ENCODE measurements at regions not wholly inside any gene's neighbourhood (a gene's known extent, or its start where the extent isn't known, plus 50 kb on each side); places are given as distances from the start of the nearest gene placed in this dataset.

DNA sequence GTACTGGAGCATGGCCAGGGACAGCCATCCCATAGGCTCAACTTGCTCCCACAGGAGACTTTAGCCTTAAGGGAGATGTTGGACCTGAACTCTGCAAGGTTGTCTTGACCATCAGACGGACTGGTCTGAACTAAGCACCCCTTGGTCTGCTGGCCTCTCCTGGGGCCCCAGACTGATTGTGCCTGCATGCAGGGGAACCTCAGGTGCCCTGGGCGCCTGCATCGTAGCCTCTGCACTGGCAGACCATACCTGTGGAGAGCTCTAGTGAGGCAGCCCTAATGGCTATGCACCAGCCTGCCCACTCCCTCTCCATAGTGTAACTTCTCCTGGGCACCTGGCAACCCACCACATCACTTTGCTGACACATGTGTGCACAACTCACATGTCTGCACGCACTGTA lies 395.6 kb downstream of the ZPLD1 start:
- H3K4me3 ChIP-seq (ENCODE audit: low read depth, low read length): no peak overlapping the region

DNA sequence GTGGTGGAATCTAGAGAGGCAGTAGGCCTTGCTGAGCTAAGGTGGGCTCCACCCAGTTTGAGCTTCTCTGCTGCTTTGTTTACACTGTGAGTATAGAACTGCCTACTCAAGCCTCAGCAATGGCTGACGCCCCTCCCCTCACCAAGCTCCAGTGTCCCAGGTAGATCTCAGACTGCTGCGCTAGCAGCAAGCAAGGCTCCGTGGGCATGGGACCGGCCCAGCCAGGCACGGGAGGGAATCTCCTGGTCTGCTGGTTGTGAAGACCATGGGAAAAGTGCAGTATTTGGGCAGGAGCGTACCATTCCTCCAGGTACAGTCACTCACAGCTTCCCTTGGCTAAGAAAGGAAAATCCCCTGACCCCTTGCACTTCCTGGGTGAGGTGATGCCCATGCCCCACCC lies 407.1 kb downstream of the ZPLD1 start:
- H3K4me3 ChIP-seq (ENCODE audit: low read depth, low read length): no peak overlapping the region
- TF ChIP-seq, protein P1, sequence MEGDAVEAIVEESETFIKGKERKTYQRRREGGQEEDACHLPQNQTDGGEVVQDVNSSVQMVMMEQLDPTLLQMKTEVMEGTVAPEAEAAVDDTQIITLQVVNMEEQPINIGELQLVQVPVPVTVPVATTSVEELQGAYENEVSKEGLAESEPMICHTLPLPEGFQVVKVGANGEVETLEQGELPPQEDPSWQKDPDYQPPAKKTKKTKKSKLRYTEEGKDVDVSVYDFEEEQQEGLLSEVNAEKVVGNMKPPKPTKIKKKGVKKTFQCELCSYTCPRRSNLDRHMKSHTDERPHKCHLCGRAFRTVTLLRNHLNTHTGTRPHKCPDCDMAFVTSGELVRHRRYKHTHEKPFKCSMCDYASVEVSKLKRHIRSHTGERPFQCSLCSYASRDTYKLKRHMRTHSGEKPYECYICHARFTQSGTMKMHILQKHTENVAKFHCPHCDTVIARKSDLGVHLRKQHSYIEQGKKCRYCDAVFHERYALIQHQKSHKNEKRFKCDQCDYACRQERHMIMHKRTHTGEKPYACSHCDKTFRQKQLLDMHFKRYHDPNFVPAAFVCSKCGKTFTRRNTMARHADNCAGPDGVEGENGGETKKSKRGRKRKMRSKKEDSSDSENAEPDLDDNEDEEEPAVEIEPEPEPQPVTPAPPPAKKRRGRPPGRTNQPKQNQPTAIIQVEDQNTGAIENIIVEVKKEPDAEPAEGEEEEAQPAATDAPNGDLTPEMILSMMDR (IDR thresholded peaks at IDR 0.05; ENCODE audit: insufficient read depth, low read depth, low read length, missing control alignments): no peak
- no peak for DNase-seq (ENCODE audit: low read depth)

More for the DNA sequence above, 395.6 kb downstream of the ZPLD1 start:
- TF ChIP-seq, protein P1 (IDR thresholded peaks at IDR 0.05; ENCODE audit: insufficient read depth, low read depth, low read length, missing control alignments): no peak
- DNase-seq (ENCODE audit: low read depth): no peak

DNA sequence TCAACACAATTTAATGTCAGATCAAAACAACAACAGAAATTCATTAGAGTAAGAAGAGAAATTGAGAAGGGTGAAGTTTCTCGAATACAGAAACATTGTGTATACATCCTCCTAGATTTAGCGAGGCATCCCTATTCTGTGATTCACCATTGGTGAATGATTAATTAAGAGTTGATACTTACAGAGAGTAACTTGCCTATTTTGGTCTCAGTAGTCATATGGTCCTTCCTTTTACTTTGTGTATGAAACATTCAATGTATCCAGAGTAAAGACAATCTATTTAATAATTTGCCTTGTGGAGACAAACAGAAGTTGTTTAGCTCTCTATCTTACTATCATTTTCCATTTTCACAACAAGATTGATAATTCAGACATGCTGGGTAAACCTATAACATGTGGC lies 432.0 kb downstream of the ZPLD1 start:
- DNase-seq (ENCODE audit: low read depth): no peak
- no peak overlapping the region for H3K4me3 ChIP-seq (ENCODE audit: low read depth, low read length)
- TF ChIP-seq, protein P1 (IDR thresholded peaks at IDR 0.05; ENCODE audit: insufficient read depth, low read depth, low read length, missing control alignments): no peak

DNA sequence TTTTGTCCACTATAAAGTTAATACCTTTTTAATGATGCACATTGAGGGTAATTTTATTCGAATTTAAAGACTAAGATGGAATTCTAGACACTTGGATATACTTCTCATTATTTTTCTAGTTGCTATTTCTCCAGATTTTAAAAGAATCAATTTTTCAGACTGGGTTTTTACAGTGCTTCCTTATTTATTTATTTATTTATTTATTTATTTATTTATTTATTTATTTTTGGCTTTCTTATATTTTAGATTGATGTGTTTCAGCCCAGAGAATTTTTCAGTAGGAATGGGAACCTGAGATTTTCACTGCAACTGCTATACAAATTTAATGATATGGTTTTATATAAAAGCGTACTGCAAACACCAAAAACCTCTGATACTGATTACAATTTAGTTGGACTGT lies 448.7 kb downstream of the ZPLD1 start:
- TF ChIP-seq, protein P1 (IDR thresholded peaks at IDR 0.05; ENCODE audit: insufficient read depth, low read depth, low read length, missing control alignments): no peak
- no peak overlapping the region for H3K4me3 ChIP-seq (ENCODE audit: low read depth, low read length)
- no peak for DNase-seq (ENCODE audit: low read depth)

DNA sequence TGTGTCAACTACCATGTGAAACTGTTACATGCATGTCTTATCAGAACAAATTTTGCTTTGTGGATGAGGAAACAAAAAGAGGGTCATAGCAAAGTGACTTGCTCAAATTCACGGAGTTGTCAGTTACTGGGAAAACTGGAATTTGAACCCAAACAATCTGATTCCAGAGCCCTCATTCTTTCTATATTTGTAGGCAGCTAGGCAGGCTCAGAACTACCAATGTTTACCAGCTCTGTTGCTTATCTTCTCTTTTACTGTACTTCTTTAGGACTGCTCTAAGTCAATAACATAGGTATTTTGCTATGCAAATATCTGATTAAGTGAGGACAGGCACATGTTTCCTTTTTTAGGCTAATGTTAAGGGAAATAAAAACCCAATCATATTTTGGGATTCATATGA lies 450.5 kb downstream of the ZPLD1 start:
- no peak for DNase-seq (ENCODE audit: low read depth)
- TF ChIP-seq, protein P1 (IDR thresholded peaks at IDR 0.05; ENCODE audit: insufficient read depth, low read depth, low read length, missing control alignments): no peak
- H3K4me3 ChIP-seq (ENCODE audit: low read depth, low read length): no peak overlapping the region

DNA sequence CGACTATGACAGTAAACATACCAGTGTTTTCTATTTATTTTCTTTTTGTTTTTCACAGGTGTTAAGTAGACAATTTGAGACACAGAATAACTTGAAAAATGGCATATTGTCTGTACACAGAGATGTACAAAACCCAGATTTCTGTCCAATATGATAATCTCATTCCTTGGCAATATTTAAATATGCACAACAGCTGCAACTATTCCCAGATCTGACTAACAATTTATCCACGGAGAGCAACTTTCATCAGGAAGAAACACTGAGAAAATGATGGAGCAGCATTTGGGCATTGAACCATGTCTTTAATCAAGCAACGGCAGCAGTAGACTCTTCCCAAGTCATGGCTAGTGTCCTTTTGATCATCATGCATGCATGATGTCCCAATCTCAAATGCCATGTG lies 452.6 kb downstream of the ZPLD1 start:
- TF ChIP-seq, protein P1 (IDR thresholded peaks at IDR 0.05; ENCODE audit: insufficient read depth, low read depth, low read length, missing control alignments): no peak
- DNase-seq (ENCODE audit: low read depth): no peak

DNA sequence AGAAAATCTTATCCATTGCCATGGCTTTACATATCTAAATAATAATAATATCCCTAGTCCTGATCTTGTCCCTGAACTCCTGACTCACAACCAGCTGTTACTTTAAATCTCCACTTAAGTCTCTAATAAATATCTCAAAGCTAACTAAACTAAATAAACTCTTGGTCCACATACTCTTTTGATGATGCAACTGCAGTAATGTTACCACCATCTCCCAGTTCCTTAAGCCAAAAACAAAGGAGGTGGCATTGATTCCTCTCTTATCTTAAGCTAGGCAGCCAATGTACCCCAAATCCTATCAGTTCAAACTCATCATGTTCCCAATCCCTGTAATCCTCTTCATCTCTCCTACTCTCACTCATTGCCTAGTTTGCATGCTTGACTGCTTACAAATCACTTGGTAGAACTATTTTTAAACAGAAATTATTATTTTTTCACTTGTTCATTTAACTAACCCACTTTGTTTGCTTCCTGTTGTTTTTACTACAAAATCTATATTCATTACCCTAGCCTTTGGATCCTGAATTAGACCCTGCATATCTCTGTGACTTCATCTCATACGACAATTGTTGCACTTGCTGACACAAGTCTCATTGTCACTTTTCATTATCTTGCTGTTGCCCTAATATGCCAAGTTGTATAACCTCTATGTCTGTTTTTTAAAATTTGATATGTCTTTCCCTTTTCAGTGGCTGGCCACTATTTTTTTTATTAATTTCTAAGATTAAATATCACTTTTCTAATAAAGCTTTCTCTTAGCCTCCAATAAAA lies 462.2 kb downstream of the ZPLD1 start:
- no peak for DNase-seq (ENCODE audit: low read depth)
- TF ChIP-seq, protein P1 (IDR thresholded peaks at IDR 0.05; ENCODE audit: insufficient read depth, low read depth, low read length, missing control alignments): no peak
- H3K4me3 ChIP-seq (ENCODE audit: low read depth, low read length): no peak overlapping the region

More for the DNA sequence above, 452.6 kb downstream of the ZPLD1 start:
- H3K4me3 ChIP-seq (ENCODE audit: low read depth, low read length): no peak overlapping the region
